GM21825 (cell line): ENCODE measurements at regions not wholly inside any gene's neighbourhood (a gene's known extent, or its start where the extent isn't known, plus 50 kb on each side); places are given as distances from the start of the nearest gene placed in this dataset.
A peak's percentile ranks its signal among the peaks of the same experiment; 100 is the strongest.
"Not testable (repeated sequence)": the region's sequence is repeated elsewhere in the genome, so short reads cannot be mapped to it uniquely, and the experiment has no call there.

Experiments
- ATAC-seq: cut with Tn5 transposase; IDR thresholded peaks from one replicate; pipeline ENCODE4 v1.9.1; 2021; ENCODE audit warnings: mild to moderate bottlenecking, moderate library complexity; ENCODE audit not compliant: unreplicated experiment

GRCh38 chr11:29184939-29185890 lies 831.6 kb downstream of the KCNA4 start:
- no peak for ATAC-seq

GRCh38 chr11:29183301-29183700 lies 833.5 kb downstream of the KCNA4 start:
- ATAC-seq = no peak

DNA sequence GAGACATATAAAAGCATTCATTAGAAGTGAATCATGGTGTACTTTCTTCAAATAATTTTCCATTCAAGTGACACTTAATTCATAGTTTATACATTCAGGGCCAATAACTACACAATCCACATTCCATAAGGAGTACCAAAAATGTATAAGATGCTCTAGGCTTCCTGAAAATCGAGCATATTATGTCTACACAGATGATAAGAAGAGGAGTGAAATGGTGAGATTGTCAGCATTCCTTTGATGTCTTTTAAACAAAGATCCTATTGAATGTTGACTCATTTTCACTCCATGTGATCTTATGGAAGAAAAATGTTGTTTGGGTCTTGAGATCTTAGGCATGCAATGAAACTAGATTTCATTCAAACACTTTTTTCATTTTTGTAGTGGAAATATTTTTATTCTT lies 843.2 kb downstream of the KCNA4 start:
- no peak for ATAC-seq

GRCh38 chr11:29171360-29171950 lies 845.4 kb downstream of the KCNA4 start:
- ATAC-seq = no peak

DNA sequence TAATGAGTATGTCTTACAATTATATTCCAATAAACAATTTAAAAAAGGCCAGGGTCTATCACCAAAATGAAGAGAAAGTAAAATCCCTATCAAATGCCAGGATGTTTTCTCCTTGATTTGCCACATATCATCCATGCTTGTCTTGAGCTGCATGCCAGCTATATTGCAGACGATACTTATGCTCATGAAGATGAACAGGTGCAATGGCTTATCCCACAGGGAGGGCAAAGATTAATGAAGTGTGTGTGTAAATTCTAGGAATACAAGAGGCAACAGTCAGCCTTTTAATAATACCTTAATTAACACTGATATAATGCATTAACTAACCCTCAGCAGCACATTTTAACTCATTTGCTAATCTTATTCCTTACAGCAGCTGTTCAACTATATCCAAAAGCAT lies 850.5 kb downstream of the KCNA4 start:
- ATAC-seq = no peak

- ATAC-seq = no peak
Measured at GRCh38 chr11:29163231-29163630, 853.6 kb downstream of the KCNA4 start.

GRCh38 chr11:29162491-29162890 lies 854.3 kb downstream of the KCNA4 start:
- ATAC-seq = no peak

GRCh38 chr11:29161191-29161590 lies 855.6 kb downstream of the KCNA4 start:
- ATAC-seq = no peak

- ATAC-seq = peak; percentile 70
Measured at GRCh38 chr11:29159552-29160465, 857.0 kb downstream of the KCNA4 start.

DNA sequence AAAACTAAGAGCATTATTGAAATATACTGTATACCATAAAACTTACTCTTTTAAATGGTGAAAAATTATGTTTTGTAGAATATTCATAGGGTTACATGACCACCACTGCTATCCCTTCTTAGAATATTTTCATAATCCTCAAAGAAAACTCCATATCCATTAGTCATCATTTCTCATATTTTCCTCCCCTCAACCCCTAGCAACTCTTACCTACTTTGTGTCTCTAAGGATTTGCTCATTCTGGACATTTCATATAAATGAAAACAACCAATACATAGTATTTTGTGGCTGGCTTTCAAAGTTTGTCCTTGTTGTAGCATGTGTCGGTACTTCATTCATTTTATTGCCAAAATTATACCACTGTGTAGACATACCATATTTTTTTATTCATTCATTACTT lies 863.8 kb downstream of the KCNA4 start:
- no peak for ATAC-seq

GRCh38 chr11:29142573-29142972 lies 874.3 kb downstream of the KCNA4 start:
- not testable (repeated sequence) for ATAC-seq

DNA sequence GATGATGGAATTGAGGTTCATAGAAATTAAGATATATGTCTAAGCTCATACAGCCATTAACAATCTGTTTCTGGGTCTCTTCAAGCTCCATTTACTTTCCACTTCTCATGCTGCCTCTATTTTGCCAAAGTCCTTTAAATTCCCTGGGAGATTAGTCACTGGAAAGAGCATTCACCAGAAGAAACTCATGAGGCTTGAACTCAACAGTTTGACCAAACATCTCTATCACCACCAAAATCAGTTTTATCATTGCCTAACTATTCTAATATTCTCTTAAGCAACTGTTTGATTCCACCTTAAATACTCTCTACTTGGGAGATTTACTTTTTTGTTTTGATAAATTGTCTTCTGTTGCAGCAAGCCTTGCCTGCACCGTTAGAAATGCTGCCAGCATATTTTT lies 881.3 kb downstream of the KCNA4 start:
- ATAC-seq = no peak

DNA sequence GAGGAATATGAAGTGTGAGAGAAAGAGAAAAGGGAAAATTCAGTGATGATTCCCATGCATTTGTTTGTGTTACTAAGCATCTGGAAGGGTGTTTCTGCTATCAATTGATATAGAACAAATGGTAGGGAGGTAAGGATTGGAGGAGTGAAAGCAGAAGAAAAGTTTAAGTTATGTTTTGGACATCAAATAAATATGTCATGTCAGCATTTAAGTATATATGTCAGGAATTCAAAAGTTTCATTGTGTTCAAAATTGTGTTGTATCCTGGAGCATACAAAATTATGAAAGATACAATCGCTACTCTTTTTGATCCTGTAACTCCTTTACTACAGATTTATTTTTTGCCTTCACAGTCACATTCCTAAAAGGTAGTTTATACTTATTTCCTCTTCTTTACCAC lies 885.8 kb downstream of the KCNA4 start:
- no peak for ATAC-seq

DNA sequence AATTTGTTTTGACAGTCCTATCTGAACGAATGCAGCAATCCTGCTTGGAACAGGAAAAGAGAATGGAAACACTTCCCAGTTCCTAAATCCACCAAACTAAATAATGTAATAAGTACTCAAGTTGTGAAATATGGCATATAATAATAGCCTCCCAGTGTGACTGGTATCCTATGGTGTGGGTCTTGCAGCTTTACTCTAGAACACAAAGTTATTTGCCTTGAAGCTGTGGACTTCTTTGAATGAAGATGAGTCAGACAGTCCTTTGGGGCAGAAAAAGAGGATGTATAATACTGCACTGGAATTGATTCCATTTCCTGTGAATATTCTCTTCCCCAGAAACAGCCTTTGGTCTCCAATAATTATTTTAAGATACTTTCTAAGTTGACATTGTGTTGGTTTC lies 887.0 kb downstream of the KCNA4 start:
- no peak for ATAC-seq

DNA sequence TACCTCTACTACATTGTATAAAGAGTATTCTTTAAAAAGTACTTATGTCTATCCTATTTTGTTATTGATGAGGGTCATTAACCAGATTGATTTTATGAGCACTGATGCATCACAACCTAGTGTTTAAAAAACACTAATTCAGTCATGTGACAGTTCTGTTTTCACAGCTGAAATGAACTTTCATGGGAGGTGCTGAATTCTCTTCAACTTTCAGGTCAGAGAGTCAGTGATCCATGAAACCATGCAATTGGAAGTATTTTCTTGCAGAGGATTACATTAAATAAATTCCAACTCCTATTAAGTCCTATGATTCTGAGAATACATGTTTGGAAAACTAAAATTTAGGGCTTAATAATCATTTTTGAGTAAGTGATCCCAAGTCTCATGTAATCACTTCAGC lies 889.4 kb downstream of the KCNA4 start:
- ATAC-seq = no peak

GRCh38 chr11:29125606-29126005 lies 891.2 kb downstream of the KCNA4 start:
- no peak for ATAC-seq

- ATAC-seq = no peak
Measured at GRCh38 chr11:29124470-29124869, 892.4 kb downstream of the KCNA4 start.

DNA sequence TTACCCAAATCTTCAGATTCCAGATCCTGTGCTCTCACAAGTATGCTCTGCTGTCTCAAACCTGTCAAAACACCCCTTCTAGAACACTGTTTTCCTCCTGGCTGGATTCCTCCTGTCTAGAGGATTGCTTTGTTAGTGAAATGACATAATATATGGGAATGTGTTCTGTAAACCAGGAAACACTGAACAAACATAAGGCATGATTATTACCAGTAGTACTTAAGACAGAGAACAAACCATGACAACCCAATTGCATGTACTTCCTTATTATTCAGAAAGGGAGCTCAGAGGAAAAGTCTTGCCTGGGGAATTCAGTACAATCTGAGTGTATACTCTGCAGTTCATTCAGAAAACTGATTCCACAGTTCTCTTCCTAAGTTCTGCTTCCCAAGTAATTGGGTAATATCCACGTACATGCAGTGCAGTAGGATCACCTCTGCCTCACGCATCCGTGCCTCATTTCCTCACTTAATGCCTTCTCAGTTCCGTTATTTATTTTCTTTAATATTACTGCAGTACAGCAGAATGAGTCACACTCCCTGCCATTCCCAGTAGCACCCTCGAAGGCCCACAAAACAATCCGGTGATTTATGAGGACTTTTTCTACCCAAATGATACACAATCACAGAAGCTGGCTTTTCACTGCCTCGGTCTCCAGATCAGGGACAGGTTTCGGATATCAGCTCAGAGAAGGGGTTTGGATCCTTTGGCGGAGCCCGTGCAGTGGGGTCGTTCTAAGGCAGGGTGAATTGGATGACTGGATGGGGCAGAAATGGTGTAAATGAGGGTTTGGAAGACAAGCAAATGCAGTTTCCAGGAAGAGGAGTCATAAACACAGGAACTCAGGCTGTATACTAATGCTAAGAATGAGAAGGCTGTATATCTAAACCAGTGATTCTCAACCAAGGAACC lies 896.9 kb downstream of the KCNA4 start:
- no peak for ATAC-seq

GRCh38 chr11:29119116-29119515 lies 897.7 kb downstream of the KCNA4 start:
- no peak for ATAC-seq

DNA sequence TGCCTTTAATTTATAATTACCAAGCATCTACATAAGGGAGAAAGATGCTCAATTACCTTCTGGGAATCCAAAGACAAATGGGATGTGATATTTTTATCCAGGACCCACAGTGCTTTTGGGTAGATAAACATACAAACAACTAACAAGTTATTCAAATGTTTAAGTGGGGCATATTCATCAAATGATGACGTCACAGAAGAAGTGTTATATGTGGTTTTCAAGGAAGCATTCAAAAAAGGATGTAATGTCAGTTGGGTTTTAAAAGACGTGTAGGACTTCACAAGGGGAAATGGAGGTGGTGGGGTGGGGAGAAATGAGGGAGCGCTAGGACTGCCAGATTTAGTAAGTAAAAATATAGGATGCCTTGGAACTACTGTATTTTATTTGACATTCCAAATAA lies 915.9 kb downstream of the KCNA4 start:
- ATAC-seq = no peak
